K562 (cell line): ENCODE measurements at regions not wholly inside any gene's neighbourhood (a gene's known extent, or its start where the extent isn't known, plus 50 kb on each side); places are given as distances from the start of the nearest gene placed in this dataset.

Experiments
- ARID1B ChIP-seq: fragments of 450-650 bp; IDR thresholded peaks from 2 replicates; pipeline ENCODE4 v1.6.1; 2016; ENCODE audit warnings: antibody characterized with exemption, mild to moderate bottlenecking, inconsistent platforms
- ELF4 ChIP-seq: fragments of 450-650 bp; formaldehyde crosslinking; IDR thresholded peaks from 2 replicates; pipeline ENCODE4 v1.4.0; 2022; ENCODE audit warnings: missing genetic modification characterization
- HDAC3 ChIP-seq: fragments of 450-650 bp; IDR thresholded peaks from 2 replicates; pipeline ENCODE4 v1.6.1; 2018; ENCODE audit warnings: borderline replicate concordance, mild to moderate bottlenecking, moderate library complexity; ENCODE audit not compliant: partially characterized antibody
- JUND ChIP-seq, 2 experiments: IDR thresholded peaks; 2 replicates in 1 of 2; 3 replicates in 1 of 2; pipeline ENCODE4 v1.6.1; 2011; ENCODE audit warnings: borderline replicate concordance in 2 of 2, low read depth in 2 of 2, low read length in 2 of 2, improper control_type of control experiment in 1 of 2, missing biosample characterization in 1 of 2, missing genetic modification characterization in 1 of 2, missing genetic modification reagents in 1 of 2
- RBM34 ChIP-seq: fragments of 200-400 bp; formaldehyde crosslinking; IDR thresholded peaks from 2 replicates; pipeline ENCODE4 v1.6.1; 2018; ENCODE audit warnings: low read length, borderline replicate concordance; ENCODE audit not compliant: insufficient read depth
- ZNF143 ChIP-seq: sonication (generic); formaldehyde crosslinking; IDR thresholded peaks from 2 replicates; pipeline ENCODE4 v1.9.0; 2022; ENCODE audit warnings: mild to moderate bottlenecking, missing genetic modification reagents
- ZNF551 ChIP-seq: fragments of 250-450 bp; sonication (Bioruptor Pico); IDR thresholded peaks from 2 replicates; pipeline ENCODE4 v1.5.0; 2021; ENCODE audit warnings: mild to moderate bottlenecking, moderate library complexity
- TF ChIP-seq, protein P1 (sequence below): fragments of 450-650 bp; formaldehyde crosslinking; IDR thresholded peaks from 2 replicates; pipeline ENCODE4 v1.4.0; 2022; ENCODE audit warnings: mild to moderate bottlenecking, moderate library complexity
- TF ChIP-seq, protein P2 (sequence below): fragments of 200-800 bp; sonication (Bioruptor generic); IDR thresholded peaks from 2 replicates; pipeline ENCODE4 v1.6.1; 2017; ENCODE audit warnings: missing genetic modification characterization, missing compliant biosample characterization
- TF ChIP-seq, protein P3 (sequence below): fragments of 250-450 bp; sonication (Bioruptor Pico); IDR thresholded peaks from 2 replicates; pipeline ENCODE4 v1.9.0; 2021; ENCODE audit warnings: mild to moderate bottlenecking

DNA sequence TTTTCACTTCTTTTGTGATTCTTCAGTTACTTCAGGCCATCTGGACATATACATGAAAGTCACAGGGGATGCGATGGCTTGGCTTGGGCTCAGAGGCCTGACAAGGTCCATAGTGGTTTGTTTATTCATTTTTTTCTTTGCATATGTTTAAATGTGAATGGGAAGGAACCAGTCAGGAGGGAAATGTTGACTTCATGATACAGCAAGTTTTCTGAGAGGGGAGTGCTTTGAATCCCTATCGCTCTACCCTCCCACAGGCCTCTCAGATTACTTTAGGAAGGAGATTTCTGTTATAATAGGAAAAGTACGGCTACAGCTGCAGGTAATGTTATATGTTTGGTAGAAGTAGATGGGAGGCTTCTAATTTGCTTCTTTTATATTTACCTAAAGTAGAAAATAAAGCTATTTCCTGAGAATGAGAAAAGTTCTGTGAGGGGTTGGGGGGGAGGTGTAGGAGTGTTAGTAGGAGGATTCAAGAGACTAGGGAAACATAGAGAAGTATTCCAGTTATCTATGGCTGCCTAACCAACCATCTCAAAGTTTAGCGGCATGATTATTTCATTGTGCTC, 322.9 kb downstream of the RAPGEF2 start (continued):
- TF ChIP-seq, protein P1, sequence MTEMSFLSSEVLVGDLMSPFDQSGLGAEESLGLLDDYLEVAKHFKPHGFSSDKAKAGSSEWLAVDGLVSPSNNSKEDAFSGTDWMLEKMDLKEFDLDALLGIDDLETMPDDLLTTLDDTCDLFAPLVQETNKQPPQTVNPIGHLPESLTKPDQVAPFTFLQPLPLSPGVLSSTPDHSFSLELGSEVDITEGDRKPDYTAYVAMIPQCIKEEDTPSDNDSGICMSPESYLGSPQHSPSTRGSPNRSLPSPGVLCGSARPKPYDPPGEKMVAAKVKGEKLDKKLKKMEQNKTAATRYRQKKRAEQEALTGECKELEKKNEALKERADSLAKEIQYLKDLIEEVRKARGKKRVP (CRISPR knock-in tag) = no peak
- no peak for TF ChIP-seq ELF4 (CRISPR knock-in tag)
- no peak for TF ChIP-seq RBM34
- TF ChIP-seq HDAC3 = no peak
- no peak for TF ChIP-seq JUND (IDR thresholded peaks at IDR 0.05; ENCODE audit: borderline replicate concordance, low read depth, low read length)
- no peak for TF ChIP-seq JUND (tag; IDR thresholded peaks at IDR 0.05; ENCODE audit: borderline replicate concordance, low read depth, low read length)
- TF ChIP-seq, protein P2, sequence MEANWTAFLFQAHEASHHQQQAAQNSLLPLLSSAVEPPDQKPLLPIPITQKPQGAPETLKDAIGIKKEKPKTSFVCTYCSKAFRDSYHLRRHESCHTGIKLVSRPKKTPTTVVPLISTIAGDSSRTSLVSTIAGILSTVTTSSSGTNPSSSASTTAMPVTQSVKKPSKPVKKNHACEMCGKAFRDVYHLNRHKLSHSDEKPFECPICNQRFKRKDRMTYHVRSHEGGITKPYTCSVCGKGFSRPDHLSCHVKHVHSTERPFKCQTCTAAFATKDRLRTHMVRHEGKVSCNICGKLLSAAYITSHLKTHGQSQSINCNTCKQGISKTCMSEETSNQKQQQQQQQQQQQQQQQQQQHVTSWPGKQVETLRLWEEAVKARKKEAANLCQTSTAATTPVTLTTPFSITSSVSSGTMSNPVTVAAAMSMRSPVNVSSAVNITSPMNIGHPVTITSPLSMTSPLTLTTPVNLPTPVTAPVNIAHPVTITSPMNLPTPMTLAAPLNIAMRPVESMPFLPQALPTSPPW (CRISPR knock-in tag) = 0 out of 2 replicates have a peak, but pooled peaks have one; percentile 25
- TF ChIP-seq ARID1B = peak; percentile 28; the same call in 1 of the 2 replicates
- no peak for TF ChIP-seq ZNF143
- TF ChIP-seq, protein P3, sequence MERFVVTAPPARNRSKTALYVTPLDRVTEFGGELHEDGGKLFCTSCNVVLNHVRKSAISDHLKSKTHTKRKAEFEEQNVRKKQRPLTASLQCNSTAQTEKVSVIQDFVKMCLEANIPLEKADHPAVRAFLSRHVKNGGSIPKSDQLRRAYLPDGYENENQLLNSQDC (CRISPR knock-in tag) = no peak
- TF ChIP-seq ZNF551 (CRISPR knock-in tag) = no peak
